ENCODE measurements at regions not wholly inside any gene's neighbourhood (a gene's known extent, or its start where the extent isn't known, plus 50 kb on each side); places are given as distances from the start of the nearest gene placed in this dataset.

DNA sequence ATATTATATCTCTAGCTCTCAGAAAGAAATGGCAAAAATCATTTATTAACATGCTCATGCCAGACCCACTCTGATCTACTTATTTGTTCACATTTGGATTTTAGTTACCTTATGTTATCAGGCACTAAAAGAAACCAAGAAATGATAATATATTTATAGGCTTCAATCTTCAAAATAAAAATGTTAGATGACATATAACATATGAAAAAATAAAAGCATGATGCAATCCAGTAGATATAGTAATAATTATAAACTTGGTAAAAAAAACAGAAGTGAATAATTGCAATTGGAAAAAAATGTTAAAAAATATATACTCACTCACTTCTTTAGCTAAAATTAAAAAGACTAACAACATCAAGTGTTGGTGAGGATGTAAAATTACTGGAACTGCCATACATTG lies 248.3 kb upstream of the VRK2 start (continued):
- TF ChIP-seq RAD21 (IDR thresholded peaks at IDR 0.05 in 1 of 2, conservative IDR thresholded peaks at IDR 0.05 in 1 of 2; ENCODE audit: low read depth in 2 of 2, low read length in 2 of 2) (no peak), RNF2 (IDR thresholded peaks at IDR 0.05; ENCODE audit: borderline replicate concordance, low read depth, low read length, missing control alignments, poor library complexity, severe bottlenecking) (no peak), SIN3A (conservative IDR thresholded peaks at IDR 0.05 in 1 of 2, IDR thresholded peaks at IDR 0.05 in 1 of 2; ENCODE audit: low read depth in 1 of 2, low read length in 2 of 2) (no peak), MAFK (IDR thresholded peaks at IDR 0.05; ENCODE audit: low read depth, low read length) (no peak), NANOG (IDR thresholded peaks at IDR 0.05; ENCODE audit: insufficient read depth, low read depth, low read length, poor library complexity, severe bottlenecking) (no peak), MAX (IDR thresholded peaks at IDR 0.05) (no peak)

Data from H1 (cell line).